Endothelial cell of hepatic sinusoid (primary cell): ENCODE measurements at regions not wholly inside any gene's neighbourhood (a gene's known extent, or its start where the extent isn't known, plus 50 kb on each side); places are given as distances from the start of the nearest gene placed in this dataset.

Source experiments
- in situ Hi-C: cut with HindIII; loops from 2 replicates; pipeline ENCODE4 v1.10.0; 2017; ENCODE audit warnings: low sequenced_read_pairs

DNA sequence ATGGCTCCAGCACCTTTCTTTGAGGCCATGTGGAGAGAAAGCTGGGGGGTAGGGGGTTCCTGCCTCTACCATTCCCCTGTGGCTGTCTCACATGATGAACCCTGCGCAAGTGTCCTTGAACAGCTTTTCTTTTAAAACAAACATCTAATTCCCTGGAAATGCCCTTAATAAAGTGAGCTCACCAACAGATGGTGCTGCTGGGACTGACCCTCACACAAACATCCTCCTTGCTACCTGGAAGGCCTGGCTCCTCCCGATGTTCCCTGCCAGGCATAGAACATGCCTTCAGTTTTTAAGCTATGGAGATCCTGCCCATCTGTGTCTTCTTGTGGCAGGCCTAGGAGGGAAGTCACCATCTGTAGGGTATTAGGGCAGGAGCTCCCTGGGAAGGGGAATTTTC lies 60.7 kb upstream of the GATA6 start:
- in situ Hi-C loops = loop anchor here (5.0 kb wide), 2 partner anchors 44 to 56 kb away; no protein-coding TSS in a partner anchor

DNA sequence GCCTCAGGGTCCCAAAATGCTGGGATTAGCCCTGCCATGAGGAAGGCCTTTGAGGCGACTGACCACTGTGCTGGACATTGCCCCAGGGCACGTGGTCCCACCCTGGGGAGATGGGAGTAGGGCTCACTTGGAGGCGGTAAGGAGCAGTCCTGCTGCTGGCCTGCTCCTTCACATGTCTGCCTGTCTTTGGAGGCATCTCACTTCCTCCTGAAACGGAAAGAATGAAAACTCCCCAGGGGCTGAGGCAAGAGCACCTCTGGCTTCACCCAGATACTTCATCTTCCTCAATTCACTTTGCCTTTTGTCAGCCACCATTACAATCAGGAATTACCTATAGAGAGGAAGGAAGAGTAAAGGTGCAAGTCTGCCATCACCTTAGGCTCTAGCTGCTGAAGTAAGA lies 59.9 kb upstream of the GATA6 start:
- in situ Hi-C loops = loop anchor here (5.0 kb wide), 2 partner anchors 43 to 57 kb away; no protein-coding TSS in a partner anchor

DNA sequence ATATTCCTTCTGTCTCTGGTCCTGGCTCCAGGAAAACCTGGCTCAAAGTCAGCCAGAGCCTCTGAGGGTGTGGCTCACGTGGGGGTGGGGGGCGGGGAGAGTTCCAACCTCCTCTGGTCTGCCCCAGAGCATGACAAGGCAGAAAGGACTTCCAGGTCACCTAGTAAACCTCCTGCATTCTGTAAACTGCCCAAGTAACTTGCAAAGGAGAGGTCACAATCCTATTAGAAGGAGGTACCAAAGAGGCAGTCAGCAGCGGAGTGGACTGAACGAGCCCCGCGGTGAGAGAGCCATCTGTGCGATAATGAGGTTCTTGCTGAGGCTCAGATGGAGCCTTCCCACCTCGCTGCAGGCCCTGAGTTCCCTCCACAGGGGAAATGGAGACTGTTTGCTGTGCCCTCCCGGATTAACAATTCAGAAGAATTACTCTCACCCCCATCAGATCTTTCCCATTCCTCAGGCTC lies 58.9 kb upstream of the GATA6 start:
- in situ Hi-C loops = no loop called here

DNA sequence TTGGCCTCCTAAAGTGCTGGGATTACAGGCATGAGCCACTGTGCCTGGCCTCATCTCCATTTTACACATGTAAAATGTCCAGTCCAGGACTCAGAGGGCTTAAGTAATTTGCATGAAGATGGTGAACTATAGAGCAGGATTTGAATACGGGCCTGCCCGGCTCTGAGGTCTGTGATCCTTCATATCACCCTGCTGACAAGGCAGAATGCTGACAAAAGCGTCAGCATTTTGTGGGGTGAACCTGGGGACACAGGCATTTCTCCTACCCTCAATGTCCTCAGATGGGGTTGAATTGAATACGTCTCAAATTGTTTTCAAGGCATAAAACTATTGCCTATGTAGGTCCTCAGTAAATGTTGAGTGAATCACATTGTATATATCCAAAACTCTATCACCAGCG lies 57.2 kb upstream of the GATA6 start:
- in situ Hi-C loops = no loop called here

DNA sequence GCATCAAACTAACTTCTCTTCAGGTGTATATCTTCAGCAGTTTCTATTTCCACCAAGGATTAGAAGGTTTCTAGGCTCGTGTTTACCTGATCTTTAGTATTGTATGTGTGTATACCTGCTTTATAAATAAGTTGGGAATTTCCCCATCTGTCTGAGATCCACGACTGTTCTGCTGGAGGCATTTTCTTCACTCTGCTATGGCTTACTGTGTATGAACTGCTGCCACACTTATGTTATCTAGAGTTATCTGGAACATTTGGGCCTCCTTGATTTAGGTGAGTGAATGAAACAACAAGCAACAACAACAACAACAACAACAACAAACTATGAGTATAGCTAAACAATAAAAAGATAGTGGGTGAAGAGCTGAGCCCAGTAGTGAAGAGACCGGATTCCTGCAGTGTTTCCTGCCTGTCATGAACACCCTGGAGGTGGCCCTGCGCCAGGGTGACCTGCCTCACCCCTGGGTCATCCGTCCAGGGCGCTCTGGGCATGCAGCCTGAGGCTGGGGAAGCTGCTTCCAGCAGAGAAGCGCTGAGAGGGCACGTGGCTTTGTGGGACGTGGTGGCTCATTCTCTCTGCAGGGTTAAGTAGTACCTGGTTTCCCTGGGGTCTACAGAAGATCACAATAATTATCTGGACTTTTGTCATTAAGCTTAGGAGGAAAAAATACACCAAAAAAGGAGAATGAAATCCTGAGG lies 56.1 kb upstream of the GATA6 start:
- in situ Hi-C loops = no loop called here

DNA sequence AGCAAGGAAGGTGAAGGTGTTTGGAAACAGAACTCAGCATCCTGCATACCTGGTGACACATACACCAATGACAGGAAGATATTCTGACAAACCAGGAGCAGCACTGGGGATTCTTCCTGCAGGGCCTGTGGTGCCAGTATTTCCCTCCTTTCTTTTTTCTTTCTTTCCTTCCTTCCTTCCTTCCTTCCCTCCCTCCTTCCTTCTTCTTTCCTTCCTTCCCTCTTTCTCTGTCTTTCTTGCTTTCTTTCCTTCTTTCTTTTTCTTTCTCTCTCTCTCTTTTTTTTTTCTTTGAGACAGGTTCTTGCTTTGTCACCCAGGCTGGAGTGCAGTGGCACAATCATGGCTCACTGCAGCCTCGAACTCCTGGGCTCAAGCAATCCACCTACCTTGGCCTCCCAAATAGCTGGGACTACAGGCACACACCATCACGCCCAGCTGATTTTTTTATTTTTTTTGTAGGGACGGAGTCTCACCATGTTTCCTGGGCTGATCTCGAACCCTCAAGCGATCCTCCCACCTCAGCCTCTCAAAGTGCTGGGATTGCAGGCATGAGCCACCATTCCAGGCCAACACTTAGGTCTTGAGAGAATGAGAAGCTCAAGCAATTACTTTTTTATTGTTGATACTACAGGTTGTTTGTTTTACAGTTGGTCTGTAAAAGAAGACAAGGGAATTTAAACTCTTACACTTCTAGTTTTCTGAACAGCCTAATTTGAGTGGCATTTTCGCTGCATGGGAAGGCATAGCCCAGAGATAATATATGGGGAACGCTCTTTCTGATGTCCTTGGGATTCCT lies 54.7 kb upstream of the GATA6 start:
- in situ Hi-C loops = no loop called here

DNA sequence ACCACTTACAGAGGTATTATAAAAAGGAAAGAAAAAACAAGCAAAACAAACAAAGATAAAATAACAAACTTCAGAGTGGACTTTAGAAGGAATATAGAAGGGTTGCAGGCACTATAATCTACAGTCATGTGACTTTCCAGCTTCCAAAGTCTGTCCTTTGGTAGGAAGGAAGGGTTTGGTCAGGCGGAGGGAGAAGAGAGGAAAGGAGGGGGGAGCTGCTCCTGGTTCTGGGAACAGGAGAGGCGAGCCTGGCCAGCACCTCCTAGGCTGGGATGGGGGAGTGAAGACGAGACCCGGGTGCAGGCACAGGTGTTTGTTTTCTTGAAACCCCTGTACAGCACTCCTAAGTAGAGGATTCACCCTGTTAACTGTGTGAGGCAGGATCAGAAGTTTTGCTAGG lies 53.8 kb upstream of the GATA6 start:
- in situ Hi-C loops = no loop called here
